ENCODE measurements at regions not wholly inside any gene's neighbourhood (a gene's known extent, or its start where the extent isn't known, plus 50 kb on each side); places are given as distances from the start of the nearest gene placed in this dataset.

DNA sequence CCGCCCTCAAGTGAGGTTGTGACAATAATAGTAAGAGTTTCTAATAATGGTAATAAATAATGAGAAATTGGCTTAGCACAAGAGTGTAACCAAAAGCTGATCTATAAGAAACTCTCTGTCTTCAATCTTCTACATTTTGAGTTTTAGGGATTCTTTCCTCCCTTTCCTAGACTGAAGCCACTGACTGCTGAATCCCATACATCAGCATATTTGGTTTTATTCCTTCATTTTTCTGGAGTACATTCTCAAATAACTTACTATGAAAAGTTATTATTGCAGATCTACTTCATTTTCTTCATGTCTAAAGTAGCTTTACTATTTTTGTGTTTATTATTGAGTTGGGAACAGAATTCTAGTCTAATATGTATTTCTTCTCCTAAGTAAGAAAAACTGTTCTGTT lies 49.9 kb upstream of the ADAD1 start:
- Histone ChIP-seq H3K36me3 (replicated peaks) (peaks cover 3% of the 10 kb centered on the region; the same call in 1 of the 2 replicates), H3K4me1 (no peaks in the 10 kb centered on the region), H3K27me3 (ENCODE audit: low read depth) (no peaks in the 10 kb centered on the region), H3K4me3 (no peak overlapping the region), H3K9me3 (no peaks in the 10 kb centered on the region)
- no peak for DNase-seq (ENCODE audit: low spot score in 2 of 2)
- in situ Hi-C loops (cut with MboI; ENCODE audit: low sequenced_read_pairs), result no loop called here

All from HAP-1 (cell line).